Smooth muscle cell (in vitro differentiated cells): ENCODE measurements at regions not wholly inside any gene's neighbourhood (a gene's known extent, or its start where the extent isn't known, plus 50 kb on each side); places are given as distances from the start of the nearest gene placed in this dataset.

Experiments used
- DNase-seq: peaks from one replicate; lab custom pipeline; 2025; ENCODE audit not compliant: unreplicated experiment; lab: John Stamatoyannopoulos, UW
- H2AFZ ChIP-seq: fragments of 200-600 bp; sonication (generic); 2 replicates; pipeline ENCODE4 v1.6.0; 2016; ENCODE audit warnings: antibody characterized with exemption, low read depth, mild to moderate bottlenecking
- H3F3A ChIP-seq: fragments of 200-600 bp; sonication (generic); 2 replicates; pipeline ENCODE4 v1.6.0; 2017; ENCODE audit warnings: antibody characterized with exemption, low read depth
- H3K27ac ChIP-seq: fragments of 200-600 bp; sonication (generic); 2 replicates; pipeline ENCODE4 v1.5.1; 2016; ENCODE audit warnings: low read depth, mild to moderate bottlenecking
- H3K27me3 ChIP-seq: fragments of 200-600 bp; sonication (generic); 2 replicates; pipeline ENCODE4 v1.6.1; 2016; ENCODE audit warnings: low read depth, mild to moderate bottlenecking
- H3K36me3 ChIP-seq: fragments of 200-600 bp; sonication (generic); 2 replicates; pipeline ENCODE4 v1.5.1; 2016; ENCODE audit warnings: low read depth
- H3K4me1 ChIP-seq: fragments of 200-600 bp; sonication (generic); 2 replicates; pipeline ENCODE4 v1.5.1; 2016; ENCODE audit warnings: low read depth
- H3K4me2 ChIP-seq: fragments of 200-600 bp; sonication (generic); 2 replicates; pipeline ENCODE4 v1.6.0; 2016; ENCODE audit warnings: mild to moderate bottlenecking
- H3K4me3 ChIP-seq: fragments of 200-600 bp; sonication (generic); 2 replicates; pipeline ENCODE4 v1.5.1; 2016; ENCODE audit warnings: mild to moderate bottlenecking
- H3K79me2 ChIP-seq: fragments of 200-600 bp; sonication (generic); 2 replicates; pipeline ENCODE4 v1.6.0; 2016; ENCODE audit warnings: low read depth, mild to moderate bottlenecking
- H3K9ac ChIP-seq: fragments of 200-600 bp; sonication (generic); 2 replicates; pipeline ENCODE4 v1.6.0; 2016; ENCODE audit warnings: low read depth
- H3K9me3 ChIP-seq: fragments of 200-600 bp; sonication (generic); replicated peaks from 2 replicates; pipeline ENCODE4 v1.5.1; 2016; ENCODE audit warnings: low read depth
- H4K20me1 ChIP-seq: fragments of 200-600 bp; sonication (generic); 2 replicates; pipeline ENCODE4 v1.6.0; 2016; ENCODE audit warnings: low read depth
- WGBS: methylation state at CpG from one replicate; pipeline ENCODE4 v1.1.7; 2016; ENCODE audit warnings: low lambda C conversion rate; 5-methylcytosine and 5-hydroxymethylcytosine counted together
- TF ChIP-seq, protein P1 (sequence below): fragments of 200-600 bp; sonication (generic); IDR thresholded peaks from 2 replicates; pipeline ENCODE4 v1.5.1; 2017; ENCODE audit warnings: borderline replicate concordance, mild to moderate bottlenecking, antibody characterized with exemption; ENCODE audit not compliant: insufficient read depth, poor library complexity, severe bottlenecking

DNA sequence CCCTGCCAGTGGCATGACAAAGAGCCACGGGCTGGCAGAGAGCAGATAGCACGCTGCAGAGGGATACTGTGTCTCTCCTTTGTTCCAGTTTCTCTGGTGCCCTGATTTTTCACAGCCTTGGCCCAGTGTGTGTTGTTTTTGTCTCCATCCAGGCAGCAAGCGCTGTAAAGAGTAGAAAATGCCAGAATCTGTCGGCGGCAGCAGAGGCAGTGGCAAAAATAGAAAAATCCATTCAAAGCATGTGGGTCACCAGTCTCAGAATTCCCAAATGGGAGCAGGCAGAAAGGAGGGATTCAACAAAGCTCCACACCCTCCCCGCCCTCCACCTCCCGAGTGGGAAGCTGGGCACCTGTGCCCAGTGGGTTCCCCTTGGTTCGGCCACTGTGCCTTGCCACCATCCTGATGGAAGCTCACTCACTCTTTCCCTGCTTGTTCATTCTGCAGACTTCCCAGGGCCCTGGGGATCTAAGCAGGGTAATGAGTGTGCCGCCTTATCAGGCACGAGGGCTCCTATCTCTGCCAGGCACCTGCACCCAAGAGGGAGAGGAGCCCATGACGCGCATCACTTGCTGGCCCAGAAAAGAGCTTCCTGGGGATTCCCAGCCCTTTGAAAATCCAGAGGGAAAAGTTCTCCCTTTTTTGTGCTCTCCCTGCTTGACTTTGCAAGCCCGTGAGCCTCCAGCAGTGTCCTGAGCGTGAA, 416.9 kb downstream of the IRS2 start:
- Histone ChIP-seq H3K4me3 (no peak overlapping the region), H3K27ac (no peak overlapping the region), H3K36me3 (no peaks in the 10 kb centered on the region), H3K4me1 (peaks cover 19% of the 10 kb centered on the region), H3K9ac (no peak overlapping the region), H4K20me1 (no peaks in the 10 kb centered on the region), H3K9me3 (no peaks in the 10 kb centered on the region), H3K27me3 (no peaks in the 10 kb centered on the region), H3F3A (no peaks in the 10 kb centered on the region), H3K4me2 (no peak overlapping the region), H3K79me2 (no peaks in the 10 kb centered on the region), H2AFZ (no peak overlapping the region)
- TF ChIP-seq, protein P1, sequence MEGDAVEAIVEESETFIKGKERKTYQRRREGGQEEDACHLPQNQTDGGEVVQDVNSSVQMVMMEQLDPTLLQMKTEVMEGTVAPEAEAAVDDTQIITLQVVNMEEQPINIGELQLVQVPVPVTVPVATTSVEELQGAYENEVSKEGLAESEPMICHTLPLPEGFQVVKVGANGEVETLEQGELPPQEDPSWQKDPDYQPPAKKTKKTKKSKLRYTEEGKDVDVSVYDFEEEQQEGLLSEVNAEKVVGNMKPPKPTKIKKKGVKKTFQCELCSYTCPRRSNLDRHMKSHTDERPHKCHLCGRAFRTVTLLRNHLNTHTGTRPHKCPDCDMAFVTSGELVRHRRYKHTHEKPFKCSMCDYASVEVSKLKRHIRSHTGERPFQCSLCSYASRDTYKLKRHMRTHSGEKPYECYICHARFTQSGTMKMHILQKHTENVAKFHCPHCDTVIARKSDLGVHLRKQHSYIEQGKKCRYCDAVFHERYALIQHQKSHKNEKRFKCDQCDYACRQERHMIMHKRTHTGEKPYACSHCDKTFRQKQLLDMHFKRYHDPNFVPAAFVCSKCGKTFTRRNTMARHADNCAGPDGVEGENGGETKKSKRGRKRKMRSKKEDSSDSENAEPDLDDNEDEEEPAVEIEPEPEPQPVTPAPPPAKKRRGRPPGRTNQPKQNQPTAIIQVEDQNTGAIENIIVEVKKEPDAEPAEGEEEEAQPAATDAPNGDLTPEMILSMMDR = no peak
- WGBS = 94% methylated on average over 14 of the region's 14 CpGs
- no peak for DNase-seq

DNA sequence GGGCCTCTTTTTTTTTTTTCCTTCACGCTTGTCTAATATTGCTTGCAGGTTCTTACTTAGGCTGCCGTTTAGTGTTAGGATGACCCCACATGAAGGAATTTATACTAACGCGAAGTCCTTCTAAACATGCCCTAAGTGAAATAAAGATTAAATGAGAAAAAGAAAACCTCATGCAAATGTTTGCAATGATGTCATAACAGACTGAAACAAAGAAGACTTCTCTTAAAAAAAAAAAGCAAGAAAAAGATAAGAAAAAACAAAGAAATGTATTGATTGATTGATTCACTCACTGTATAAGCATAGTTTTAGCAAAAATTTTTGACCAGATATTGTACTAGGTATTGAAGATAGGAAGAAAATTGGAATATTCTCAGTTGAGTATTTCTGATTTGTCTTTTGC, 418.2 kb downstream of the IRS2 start:
- Histone ChIP-seq H2AFZ (no peak overlapping the region), H4K20me1 (no peaks in the 10 kb centered on the region), H3K27ac (no peak overlapping the region), H3K4me3 (no peak overlapping the region), H3K79me2 (no peaks in the 10 kb centered on the region), H3K9ac (no peak overlapping the region), H3K36me3 (no peaks in the 10 kb centered on the region), H3K4me1 (peaks cover 19% of the 10 kb centered on the region), H3K27me3 (no peaks in the 10 kb centered on the region), H3K4me2 (no peak overlapping the region), H3F3A (no peaks in the 10 kb centered on the region), H3K9me3 (no peaks in the 10 kb centered on the region)
- 95% methylated on average over 4 of the region's 4 CpGs for WGBS
- no peak for DNase-seq
- TF ChIP-seq, protein P1 = no peak

DNA sequence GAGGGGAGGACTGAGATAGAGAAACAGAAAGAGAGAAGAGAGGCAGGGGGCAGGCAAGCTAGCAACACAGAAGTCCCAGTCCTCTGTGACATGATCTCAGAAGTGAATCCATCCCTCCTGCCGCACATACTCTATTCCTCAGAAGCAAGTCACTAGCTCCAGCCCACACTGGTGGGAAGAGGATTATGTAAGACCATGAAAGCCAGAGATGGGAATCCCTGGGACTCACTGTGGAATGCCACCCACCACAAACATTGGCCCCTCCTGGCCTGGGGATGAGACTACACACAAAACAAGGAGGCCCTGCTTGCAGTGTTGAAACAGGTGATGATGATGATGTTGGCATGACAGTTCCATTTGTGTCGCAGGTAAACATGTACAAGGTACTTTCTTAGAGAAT, 419.9 kb downstream of the IRS2 start:
- Histone ChIP-seq H3K4me2 (no peak overlapping the region), H3K27ac (no peak overlapping the region), H3K27me3 (no peaks in the 10 kb centered on the region), H3K4me1 (peaks cover 19% of the 10 kb centered on the region), H3K4me3 (no peak overlapping the region), H3K36me3 (no peaks in the 10 kb centered on the region), H3F3A (no peaks in the 10 kb centered on the region), H3K79me2 (no peaks in the 10 kb centered on the region), H3K9ac (no peak overlapping the region), H4K20me1 (no peaks in the 10 kb centered on the region), H3K9me3 (no peaks in the 10 kb centered on the region), H2AFZ (no peak overlapping the region)
- TF ChIP-seq, protein P1 = no peak
- 63% methylated on average over 2 of the region's 2 CpGs for WGBS
- DNase-seq = no peak

DNA sequence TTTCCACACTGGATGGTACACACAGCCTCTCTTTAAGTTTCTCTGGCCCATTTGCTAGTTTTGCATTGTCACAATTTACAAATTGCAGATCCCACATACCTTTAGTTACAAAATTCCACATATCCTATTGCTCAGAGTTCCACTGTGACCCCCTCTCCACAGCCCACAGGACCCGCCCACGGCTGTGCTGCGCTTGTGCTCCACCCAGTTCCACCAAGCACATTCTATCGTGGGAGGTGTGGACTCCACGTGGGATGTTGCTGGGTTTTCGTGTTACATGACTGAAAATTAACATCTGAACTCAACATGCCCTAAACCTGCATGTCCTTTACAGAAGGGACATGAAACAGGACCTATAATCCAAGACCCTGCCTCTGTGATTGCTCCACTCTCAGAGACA, 423.0 kb downstream of the IRS2 start:
- WGBS = 94% methylated on average over 6 of the region's 6 CpGs

More for the DNA sequence above, 423.0 kb downstream of the IRS2 start:
- no peak for DNase-seq
- Histone ChIP-seq H2AFZ (no peak overlapping the region), H3K4me1 (peaks cover 19% of the 10 kb centered on the region), H3F3A (no peaks in the 10 kb centered on the region), H3K36me3 (no peaks in the 10 kb centered on the region), H3K4me3 (no peak overlapping the region), H3K27ac (no peak overlapping the region), H3K4me2 (no peak overlapping the region), H3K9me3 (no peaks in the 10 kb centered on the region), H3K27me3 (no peaks in the 10 kb centered on the region), H3K79me2 (no peaks in the 10 kb centered on the region), H4K20me1 (no peaks in the 10 kb centered on the region), H3K9ac (no peak overlapping the region)
- TF ChIP-seq, protein P1 = no peak
